SU-DHL-6 (cell line): ENCODE measurements at regions not wholly inside any gene's neighbourhood (a gene's known extent, or its start where the extent isn't known, plus 50 kb on each side); places are given as distances from the start of the nearest gene placed in this dataset.

ENCODE experiments used
- H2AFZ ChIP-seq: fragments of 200-600 bp; sonication (generic); 2 replicates; pipeline ENCODE4 v1.6.1; 2014; ENCODE audit warnings: low read depth, mild to moderate bottlenecking, moderate library complexity, mixed read lengths, antibody characterized with exemption, low read length; ENCODE audit not compliant: severe bottlenecking
- H3F3A ChIP-seq: fragments of 200-600 bp; shearing (Covaris generic); 2 replicates; pipeline ENCODE4 v1.6.0; 2016; ENCODE audit warnings: antibody characterized with exemption, mild to moderate bottlenecking; ENCODE audit not compliant: insufficient read depth
- H3K27ac ChIP-seq: fragments of 200-600 bp; sonication (generic); 2 replicates; pipeline ENCODE4 v1.5.1; 2016; ENCODE audit warnings: low read depth, mild to moderate bottlenecking, low read length, moderate library complexity, mixed read lengths
- H3K27me3 ChIP-seq: fragments of 200-600 bp; sonication (generic), shearing (Covaris generic); 2 replicates; pipeline ENCODE4 v1.6.0; 2014; ENCODE audit warnings: mild to moderate bottlenecking, low read length
- H3K36me3 ChIP-seq: fragments of 200-600 bp; sonication (generic); 2 replicates; pipeline ENCODE4 v1.6.1; 2014; ENCODE audit warnings: mild to moderate bottlenecking, low read length, mixed read lengths
- H3K4me2 ChIP-seq: fragments of 300-600, 200-600 bp; shearing (Covaris generic), sonication (generic); 2 replicates; pipeline ENCODE4 v1.6.0; 2014; ENCODE audit warnings: low read length, low read depth, mild to moderate bottlenecking; ENCODE audit not compliant: poor library complexity, severe bottlenecking
- H3K4me3 ChIP-seq: fragments of 200-600 bp; sonication (generic); 2 replicates; pipeline ENCODE4 v1.5.1; 2014; ENCODE audit warnings: antibody characterized with exemption, low read length, mild to moderate bottlenecking, mixed read lengths; ENCODE audit not compliant: insufficient read depth, poor library complexity, severe bottlenecking
- H3K79me2 ChIP-seq: fragments of 200-600 bp; sonication (generic); 2 replicates; pipeline ENCODE4 v1.6.1; 2014; ENCODE audit warnings: mild to moderate bottlenecking, low read length, moderate library complexity; ENCODE audit not compliant: insufficient read depth
- H3K9ac ChIP-seq: fragments of 200-600 bp; sonication (generic); 2 replicates; pipeline ENCODE4 v1.7.0; 2014; ENCODE audit warnings: mild to moderate bottlenecking, low read length
- H3K9me2 ChIP-seq: fragments of 200-600 bp; sonication (generic); replicated peaks from 2 replicates; pipeline ENCODE4 v1.6.1; 2014; ENCODE audit warnings: low read length; ENCODE audit not compliant: insufficient read depth
- H3K9me3 ChIP-seq: fragments of 200-600 bp; sonication (generic); 2 replicates; pipeline ENCODE4 v1.6.1; 2014; ENCODE audit warnings: low read length, mixed read lengths; ENCODE audit not compliant: insufficient read depth
- H4K20me1 ChIP-seq: fragments of 200-600 bp; sonication (generic); 2 replicates; pipeline ENCODE4 v1.6.1; 2014; ENCODE audit warnings: low read depth, mild to moderate bottlenecking, antibody characterized with exemption, low read length, moderate library complexity, mixed read lengths
- EZH2phosphoT487 ChIP-seq: fragments of 200-600 bp; sonication (generic), shearing (Covaris generic); conservative IDR thresholded peaks from 2 replicates; pipeline ENCODE4 v1.6.1; 2018; ENCODE audit warnings: mild to moderate bottlenecking, antibody characterized with exemption, low read length, moderate library complexity, mixed read lengths
- TF ChIP-seq, protein P1 (sequence below): fragments of 200-600 bp; sonication (generic); IDR thresholded peaks from one replicate; pipeline ENCODE4 v1.5.1; 2017; ENCODE audit warnings: antibody characterized with exemption, mild to moderate bottlenecking, low read length, moderate library complexity; ENCODE audit not compliant: insufficient read depth, poor library complexity, severe bottlenecking

DNA sequence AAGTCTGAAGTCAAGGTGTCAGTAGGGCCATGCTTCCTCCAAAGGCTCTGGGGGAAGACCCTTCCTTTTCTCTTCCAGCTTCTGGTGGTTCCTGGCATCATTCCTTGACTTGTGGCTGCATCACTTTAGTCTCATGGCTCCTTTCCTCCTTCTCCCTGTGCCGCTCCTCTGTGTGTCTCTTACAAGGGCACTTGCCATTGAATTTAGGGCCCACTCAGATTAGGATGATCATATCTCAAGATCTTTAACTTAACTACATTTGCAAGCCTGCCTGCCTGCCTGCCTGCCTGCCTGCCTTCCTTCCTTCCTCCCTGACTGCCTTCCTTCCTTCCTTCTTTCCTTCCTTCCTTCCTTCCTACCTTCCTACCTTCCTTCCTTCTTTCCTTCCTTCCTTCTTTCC, 89.7 kb upstream of the MPHOSPH6 start:
- Histone ChIP-seq H3K27ac (no peak overlapping the region), H3K9me2 (no peaks in the 10 kb centered on the region), H3K4me3 (no peak overlapping the region), H3K27me3 (no peaks in the 10 kb centered on the region), H3K9ac (no peak overlapping the region), H2AFZ (no peak overlapping the region), H3K4me2 (no peak overlapping the region), H4K20me1 (no peaks in the 10 kb centered on the region), H3K9me3 (no peaks in the 10 kb centered on the region), H3F3A (no peaks in the 10 kb centered on the region), H3K79me2 (no peaks in the 10 kb centered on the region), H3K36me3 (no peaks in the 10 kb centered on the region)
- TF ChIP-seq, protein P1, sequence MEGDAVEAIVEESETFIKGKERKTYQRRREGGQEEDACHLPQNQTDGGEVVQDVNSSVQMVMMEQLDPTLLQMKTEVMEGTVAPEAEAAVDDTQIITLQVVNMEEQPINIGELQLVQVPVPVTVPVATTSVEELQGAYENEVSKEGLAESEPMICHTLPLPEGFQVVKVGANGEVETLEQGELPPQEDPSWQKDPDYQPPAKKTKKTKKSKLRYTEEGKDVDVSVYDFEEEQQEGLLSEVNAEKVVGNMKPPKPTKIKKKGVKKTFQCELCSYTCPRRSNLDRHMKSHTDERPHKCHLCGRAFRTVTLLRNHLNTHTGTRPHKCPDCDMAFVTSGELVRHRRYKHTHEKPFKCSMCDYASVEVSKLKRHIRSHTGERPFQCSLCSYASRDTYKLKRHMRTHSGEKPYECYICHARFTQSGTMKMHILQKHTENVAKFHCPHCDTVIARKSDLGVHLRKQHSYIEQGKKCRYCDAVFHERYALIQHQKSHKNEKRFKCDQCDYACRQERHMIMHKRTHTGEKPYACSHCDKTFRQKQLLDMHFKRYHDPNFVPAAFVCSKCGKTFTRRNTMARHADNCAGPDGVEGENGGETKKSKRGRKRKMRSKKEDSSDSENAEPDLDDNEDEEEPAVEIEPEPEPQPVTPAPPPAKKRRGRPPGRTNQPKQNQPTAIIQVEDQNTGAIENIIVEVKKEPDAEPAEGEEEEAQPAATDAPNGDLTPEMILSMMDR: no peak
- no peak for TF ChIP-seq EZH2phosphoT487

DNA sequence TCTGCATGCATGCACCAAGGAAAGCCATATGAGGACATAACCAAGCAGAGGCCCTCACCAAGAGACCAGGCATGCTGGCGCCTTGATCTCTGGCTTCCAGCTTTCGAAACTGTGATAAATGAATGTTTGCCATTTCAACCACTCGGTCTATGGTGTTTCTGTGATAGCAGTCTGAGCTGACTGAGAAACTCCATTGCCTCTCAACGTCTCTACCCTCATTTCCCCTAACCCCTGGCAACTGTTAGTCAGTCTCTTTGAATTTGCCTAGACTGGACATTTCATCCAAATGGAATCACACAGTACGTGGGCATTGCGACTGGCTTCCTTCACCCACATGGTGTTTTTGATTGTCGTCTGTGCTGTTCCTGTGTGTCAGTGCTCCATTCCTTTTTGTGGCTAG, 88.0 kb upstream of the MPHOSPH6 start:
- no peaks in the 10 kb centered on the region for H3K27me3 ChIP-seq

DNA sequence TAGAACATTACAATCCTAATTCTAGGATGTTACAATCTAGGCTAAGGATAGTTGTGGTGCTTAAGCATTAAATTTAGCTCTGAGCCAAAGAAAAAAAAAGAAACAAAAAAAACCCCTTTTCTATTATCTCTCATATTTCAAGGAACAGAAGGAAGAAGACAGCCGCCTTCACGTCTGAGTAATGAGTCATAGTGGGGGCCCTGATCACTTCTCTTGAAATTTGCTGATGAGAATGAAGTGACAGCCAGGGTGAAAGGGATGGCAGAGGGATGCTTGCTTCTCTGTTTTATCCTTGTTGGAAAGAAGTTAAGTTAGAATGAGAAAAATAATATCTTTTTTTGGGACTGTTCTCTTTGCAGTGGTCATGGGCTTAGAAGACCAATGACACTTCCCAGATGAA, 82.6 kb upstream of the MPHOSPH6 start:
- no peaks in the 10 kb centered on the region for H3K9me2 ChIP-seq
- no peak overlapping the region for H2AFZ ChIP-seq
- TF ChIP-seq, protein P1: no peak
- no peak for TF ChIP-seq EZH2phosphoT487
- H3K36me3 ChIP-seq: no peaks in the 10 kb centered on the region
- H3F3A ChIP-seq: no peaks in the 10 kb centered on the region
- H3K27me3 ChIP-seq: no peaks in the 10 kb centered on the region
- H3K27ac ChIP-seq: no peak overlapping the region
- H3K9me3 ChIP-seq: no peaks in the 10 kb centered on the region
- H3K9ac ChIP-seq: no peak overlapping the region
- no peaks in the 10 kb centered on the region for H3K79me2 ChIP-seq
- no peaks in the 10 kb centered on the region for H4K20me1 ChIP-seq
- H3K4me3 ChIP-seq: no peak overlapping the region
- no peak overlapping the region for H3K4me2 ChIP-seq

More for the DNA sequence above, 88.0 kb upstream of the MPHOSPH6 start:
- no peak overlapping the region for H3K27ac ChIP-seq
- H3K9ac ChIP-seq: no peak overlapping the region
- no peak overlapping the region for H2AFZ ChIP-seq
- no peak overlapping the region for H3K4me3 ChIP-seq
- no peak overlapping the region for H3K4me2 ChIP-seq
- H4K20me1 ChIP-seq: no peaks in the 10 kb centered on the region
- no peaks in the 10 kb centered on the region for H3K9me2 ChIP-seq
- H3K36me3 ChIP-seq: no peaks in the 10 kb centered on the region
- no peaks in the 10 kb centered on the region for H3F3A ChIP-seq
- H3K9me3 ChIP-seq: no peaks in the 10 kb centered on the region
- H3K79me2 ChIP-seq: no peaks in the 10 kb centered on the region
- TF ChIP-seq EZH2phosphoT487: no peak
- TF ChIP-seq, protein P1: no peak

DNA sequence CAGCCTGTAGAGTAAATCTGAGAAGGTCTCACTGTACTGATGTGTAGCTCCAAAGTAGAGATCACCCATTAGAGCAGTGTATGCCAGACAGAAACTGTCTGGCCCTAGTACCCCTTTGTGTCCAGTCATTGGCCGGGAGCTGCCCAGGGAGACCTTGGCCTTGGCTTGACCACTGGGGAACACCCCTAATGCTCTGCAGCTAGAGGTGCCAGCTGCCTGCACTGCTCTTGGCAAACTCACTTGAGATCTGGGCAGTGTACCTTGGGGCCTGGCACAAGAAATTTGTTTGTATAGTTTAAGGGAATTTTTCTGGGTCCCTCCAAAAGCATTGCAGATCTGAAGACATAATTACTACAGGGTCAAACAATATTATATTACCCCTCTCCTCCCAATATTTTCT, 78.7 kb upstream of the MPHOSPH6 start:
- H4K20me1 ChIP-seq: no peaks in the 10 kb centered on the region
- H3K9ac ChIP-seq: no peak overlapping the region
- H3K79me2 ChIP-seq: no peaks in the 10 kb centered on the region
- H2AFZ ChIP-seq: no peak overlapping the region
- no peaks in the 10 kb centered on the region for H3K9me2 ChIP-seq
- H3K4me2 ChIP-seq: no peak overlapping the region
- TF ChIP-seq, protein P1: no peak
- no peak for TF ChIP-seq EZH2phosphoT487
- no peaks in the 10 kb centered on the region for H3K9me3 ChIP-seq
- no peak overlapping the region for H3K27ac ChIP-seq
- no peak overlapping the region for H3K4me3 ChIP-seq
- no peaks in the 10 kb centered on the region for H3F3A ChIP-seq
- H3K36me3 ChIP-seq: no peaks in the 10 kb centered on the region
- H3K27me3 ChIP-seq: no peaks in the 10 kb centered on the region
